GM13976 (cell line): ENCODE measurements at regions not wholly inside any gene's neighbourhood (a gene's known extent, or its start where the extent isn't known, plus 50 kb on each side); places are given as distances from the start of the nearest gene placed in this dataset.

Experiments
- DNase-seq: peaks from one replicate; pipeline ENCODE4 v3.0.0; 2012; ENCODE audit warnings: low spot score
- CTCF ChIP-seq: IDR thresholded peaks from 2 replicates; pipeline ENCODE4 v1.5.1; 2012; ENCODE audit warnings: borderline replicate concordance, mild to moderate bottlenecking; ENCODE audit not compliant: insufficient read depth; ENCODE audit errors: extremely low read depth, missing control alignments, control extremely low read depth
- in situ Hi-C: fragments of 300-500 bp; cut with MboI; formaldehyde crosslinking; loops from one replicate; pipeline ENCODE4 v1.12.0; 2022; ENCODE audit warnings: low sequenced_read_pairs, mixed read lengths, inconsistent platforms; ENCODE audit not compliant: unreplicated experiment

- in situ Hi-C loops, result no loop called here
- no peak for DNase-seq
- no peak for TF ChIP-seq CTCF
These were observed 59.6 kb upstream of the ZNF32 start for GRCh38 chr10:43708262-43708661.

- no peak for TF ChIP-seq CTCF
- no peak for DNase-seq
- in situ Hi-C loops, result no loop called here
These were observed 59.1 kb upstream of the ZNF32 start for GRCh38 chr10:43707770-43708169.

GRCh38 chr10:43706166-43706565 is 57.5 kb upstream of the ZNF32 start:
- no peak for DNase-seq
- in situ Hi-C loops, result no loop called here
- TF ChIP-seq CTCF, result no peak

GRCh38 chr10:43703286-43703685 is 54.6 kb upstream of the ZNF32 start:
- in situ Hi-C loops, result no loop called here
- no peak for DNase-seq
- TF ChIP-seq CTCF, result no peak

- in situ Hi-C loops, result no loop called here
- DNase-seq, result no peak
- no peak for TF ChIP-seq CTCF
These were observed 54.2 kb upstream of the ZNF32 start for GRCh38 chr10:43702936-43703281.

- TF ChIP-seq CTCF, result no peak
- in situ Hi-C loops, result no loop called here
- DNase-seq, result no peak
These were observed 53.7 kb upstream of the ZNF32 start for GRCh38 chr10:43702213-43702935.
